B cell (primary cell): ENCODE measurements at regions not wholly inside any gene's neighbourhood (a gene's known extent, or its start where the extent isn't known, plus 50 kb on each side); places are given as distances from the start of the nearest gene placed in this dataset.

Source experiments
- ATAC-seq: fragments of 200-7000 bp; cut with Tn5 transposase; one replicate; pipeline ENCODE4 v1.10.0; 2021; ENCODE audit warnings: low read depth, mild to moderate bottlenecking, moderate number of reproducible peaks, moderate library complexity
- CTCF ChIA-PET: fragments of 350-600 bp; sonication (Branson Sonifier 250); formaldehyde crosslinking; loops from one replicate; lab custom pipeline; 2021; ENCODE audit warnings: antibody characterized with exemption, inconsistent platforms; lab: Charles Lee
- POLR2A ChIA-PET: fragments of 350-600 bp; sonication (Branson Sonifier 250); formaldehyde crosslinking; loops from one replicate; lab custom pipeline; 2021; ENCODE audit warnings: antibody characterized with exemption; lab: Charles Lee
- DNase-seq: peaks from one replicate; pipeline ENCODE4 v3.0.0; 2013
- H2AFZ ChIP-seq: 2 replicates; pipeline ENCODE4 v1.6.1; 2012; ENCODE audit warnings: mild to moderate bottlenecking, low read depth, low read length; ENCODE audit not compliant: insufficient read depth, poor library complexity, severe bottlenecking
- H3K27ac ChIP-seq, 2 donors: 1 replicate in 1 of 2; 2 replicates in 1 of 2; pipeline ENCODE4 v1.5.1; 2012 to 2013; ENCODE audit warnings: low read length in 2 of 2, mild to moderate bottlenecking in 2 of 2, moderate library complexity in 1 of 2
- H3K27me3 ChIP-seq, 4 experiments: fragments of 200-600 bp in 1 of 4; sonication (generic) in 1 of 4; replicated peaks in 1 of 4; 1 replicate in 2 of 4; 2 replicates in 2 of 4; pipeline versions ENCODE4 v1.6.1 to v1.7.0; 2013 to 2016; ENCODE audit warnings: low read length in 3 of 4, mild to moderate bottlenecking in 2 of 4, mixed read lengths in 1 of 4, moderate library complexity in 1 of 4; ENCODE audit not compliant: insufficient read depth in 4 of 4, control insufficient read depth in 3 of 4; ENCODE audit errors: control extremely low read depth in 1 of 4
- H3K36me3 ChIP-seq, 2 experiments: replicated peaks in 1 of 2; 1 replicate in 1 of 2; 2 replicates in 1 of 2; pipeline versions ENCODE4 v1.6.1 to v1.7.1; 2013; ENCODE audit warnings: low read length in 1 of 2; ENCODE audit not compliant: insufficient read depth in 2 of 2, control insufficient read depth in 1 of 2; ENCODE audit errors: control extremely low read depth in 1 of 2, extremely low read depth in 1 of 2
- H3K4me1 ChIP-seq, 2 donors: fragments of 200-600 bp in 1 of 2; sonication (generic) in 1 of 2; 1 replicate in 1 of 2; 2 replicates in 1 of 2; pipeline versions ENCODE4 v1.5.1 to v1.6.1; 2013 to 2017; ENCODE audit warnings: low read length in 2 of 2; ENCODE audit not compliant: control insufficient read depth in 2 of 2, insufficient read depth in 2 of 2
- H3K4me2 ChIP-seq: replicated peaks from 2 replicates; pipeline ENCODE3; 2012; ENCODE audit warnings: mild to moderate bottlenecking, low read depth, low read length; ENCODE audit not compliant: poor library complexity, severe bottlenecking
- H3K4me3 ChIP-seq, 5 experiments: fragments of 200-600 bp in 1 of 5; sonication (generic) in 1 of 5; 1 replicate in 3 of 5; 2 replicates in 2 of 5; pipeline versions ENCODE4 v1.5.1 to v1.7.0; 2011 to 2016; ENCODE audit warnings: low read length in 4 of 5, mild to moderate bottlenecking in 4 of 5, low read depth in 2 of 5, control low read depth in 1 of 5, moderate library complexity in 1 of 5; ENCODE audit not compliant: insufficient read depth in 1 of 5; ENCODE audit errors: control extremely low read depth in 1 of 5, extremely low read depth in 1 of 5
- H3K79me2 ChIP-seq: fragments of 200-600 bp; sonication (generic); one replicate; pipeline ENCODE4 v1.6.0; 2016; ENCODE audit warnings: low read length; ENCODE audit not compliant: control insufficient read depth, insufficient read depth
- H3K9ac ChIP-seq: fragments of 200-600 bp; sonication (generic); 2 replicates; pipeline ENCODE4 v1.6.1; 2017; ENCODE audit warnings: mild to moderate bottlenecking, low read length, moderate library complexity
- H3K9me3 ChIP-seq, 3 donors: one replicate each; pipeline versions ENCODE4 v1.6.1 to v1.7.1; 2013; ENCODE audit warnings: low read length in 2 of 3; ENCODE audit not compliant: control insufficient read depth in 2 of 3, insufficient read depth in 1 of 3; ENCODE audit errors: control extremely low read depth in 1 of 3
- H4K20me1 ChIP-seq: 2 replicates; pipeline ENCODE4 v1.6.0; 2012; ENCODE audit warnings: mild to moderate bottlenecking, low read length; ENCODE audit not compliant: insufficient read depth, control insufficient read depth, poor library complexity, severe bottlenecking
- H3K27ac Mint-ChIP-seq: one replicate; pipeline ENCODE4 v1.8.0; 2021; ENCODE audit warnings: mixed read lengths
- H3K27me3 Mint-ChIP-seq: one replicate; pipeline ENCODE4 v1.8.0; 2021; ENCODE audit warnings: mixed read lengths
- H3K4me1 Mint-ChIP-seq: one replicate; pipeline ENCODE4 v1.8.0; 2021; ENCODE audit warnings: mixed read lengths
- H3K4me3 Mint-ChIP-seq: one replicate; pipeline ENCODE4 v1.8.0; 2021; ENCODE audit warnings: mixed read lengths
- H3K9me3 Mint-ChIP-seq: one replicate; pipeline ENCODE4 v1.8.0; 2022; ENCODE audit warnings: mixed read lengths; ENCODE audit not compliant: insufficient read depth
- CTCF ChIP-seq: fragments of 200-600 bp; IDR thresholded peaks from one replicate; pipeline ENCODE4 v1.8.0; 2022; ENCODE audit warnings: antibody characterized with exemption, mild to moderate bottlenecking
- EZH2 ChIP-seq: IDR thresholded peaks from 2 replicates; pipeline ENCODE4 v1.6.1; 2012; ENCODE audit warnings: borderline replicate concordance, low read depth, mild to moderate bottlenecking, moderate library complexity, low read length; ENCODE audit not compliant: insufficient read depth, poor library complexity, severe bottlenecking
- WGBS: methylation state at CpG from one replicate; pipeline ENCODE4 v1.1.5; 2013; ENCODE audit warnings: missing lambda C conversion rate; ENCODE audit not compliant: insufficient coverage; 5-methylcytosine and 5-hydroxymethylcytosine counted together
- intact Hi-C: fragments of 100-400 bp; cut with micrococcal nuclease; formaldehyde crosslinking; loops from one replicate; pipeline ENCODE4 v1.10.0; 2022

GRCh38 chr3:105042586-105042985 lies 324.1 kb upstream of the ALCAM start:
- no peaks in the 10 kb centered on the region for H3K9me3 Mint-ChIP-seq
- no peak for TF ChIP-seq EZH2
- no peak for TF ChIP-seq CTCF
- CTCF ChIA-PET, result no interaction called here
- no CpG with 5 or more reads among the region's 3 CpGs for WGBS
- H3K4me1 Mint-ChIP-seq, result no peaks in the 10 kb centered on the region
- intact Hi-C loops, result no loop called here
- no peaks in the 10 kb centered on the region for H3K79me2 ChIP-seq
- POLR2A ChIA-PET, result no interaction called here
- no peak for DNase-seq
- H4K20me1 ChIP-seq, result no peaks in the 10 kb centered on the region
- no peaks in the 10 kb centered on the region for H3K27me3 ChIP-seq
- H3K36me3 ChIP-seq, result no peaks in the 10 kb centered on the region
- no peaks in the 10 kb centered on the region for H3K27me3 Mint-ChIP-seq
- no peak overlapping the region for H3K27ac ChIP-seq
- no peaks in the 10 kb centered on the region for H3K4me1 ChIP-seq
- no peak overlapping the region for H3K4me3 Mint-ChIP-seq
- H3K4me2 ChIP-seq, result no peak overlapping the region
- H3K27ac Mint-ChIP-seq, result no peak overlapping the region
- H2AFZ ChIP-seq, result no peak overlapping the region
- H3K9ac ChIP-seq, result no peak overlapping the region
- no peaks in the 10 kb centered on the region for H3K9me3 ChIP-seq
- no peak overlapping the region for H3K4me3 ChIP-seq
- no peak for ATAC-seq

- ATAC-seq, result no peak
- H3K9me3 Mint-ChIP-seq, result no peaks in the 10 kb centered on the region
- CTCF ChIA-PET, result no interaction called here
Observed at GRCh38 chr3:105051111-105051510, 315.6 kb upstream of the ALCAM start.

More at GRCh38 chr3:105051111-105051510, 315.6 kb upstream of the ALCAM start:
- H3K4me1 ChIP-seq, result no peaks in the 10 kb centered on the region
- no peaks in the 10 kb centered on the region for H3K27me3 Mint-ChIP-seq
- H4K20me1 ChIP-seq, result no peaks in the 10 kb centered on the region
- no peaks in the 10 kb centered on the region for H3K4me1 Mint-ChIP-seq
- no peak overlapping the region for H2AFZ ChIP-seq
- intact Hi-C loops, result no loop called here
- WGBS, result 95% methylated on average over 2 of the region's 2 CpGs
- no peak overlapping the region for H3K4me2 ChIP-seq
- no peak overlapping the region for H3K9ac ChIP-seq
- H3K9me3 ChIP-seq, result no peaks in the 10 kb centered on the region
- H3K4me3 Mint-ChIP-seq, result no peak overlapping the region
- H3K79me2 ChIP-seq, result no peaks in the 10 kb centered on the region
- no peak overlapping the region for H3K4me3 ChIP-seq
- no peaks in the 10 kb centered on the region for H3K27me3 ChIP-seq
- H3K27ac Mint-ChIP-seq, result no peak overlapping the region
- no peaks in the 10 kb centered on the region for H3K36me3 ChIP-seq
- TF ChIP-seq EZH2 (no peak), CTCF (no peak)
- H3K27ac ChIP-seq, result no peak overlapping the region
- no peak for DNase-seq
- POLR2A ChIA-PET, result no interaction called here
